Loucy (cell line): ENCODE measurements at regions not wholly inside any gene's neighbourhood (a gene's known extent, or its start where the extent isn't known, plus 50 kb on each side); places are given as distances from the start of the nearest gene placed in this dataset.
A peak's percentile ranks its signal among the peaks of the same experiment; 100 is the strongest.

Experiments used
- H2AFZ ChIP-seq: fragments of 200-600 bp; sonication (generic); 2 replicates; pipeline ENCODE4 v1.6.0; 2016; ENCODE audit warnings: antibody characterized with exemption, mild to moderate bottlenecking, low read length, moderate library complexity
- H3F3A ChIP-seq: fragments of 200-600 bp; 2 replicates; pipeline ENCODE4 v1.6.0; 2016; ENCODE audit warnings: antibody characterized with exemption, low read depth, mild to moderate bottlenecking
- H3K27me3 ChIP-seq: fragments of 200-600 bp; sonication (generic); 2 replicates; pipeline ENCODE4 v1.6.1; 2014; ENCODE audit warnings: low read length, mild to moderate bottlenecking; ENCODE audit not compliant: insufficient read depth, poor library complexity, severe bottlenecking
- H3K36me3 ChIP-seq: fragments of 200-600 bp; sonication (generic); 2 replicates; pipeline ENCODE4 v1.6.1; 2016; ENCODE audit warnings: low read length; ENCODE audit not compliant: insufficient read depth
- H3K4me1 ChIP-seq: fragments of 200-600 bp; sonication (generic); 2 replicates; pipeline ENCODE4 v1.5.1; 2014; ENCODE audit warnings: low read length, mild to moderate bottlenecking; ENCODE audit not compliant: insufficient read depth, poor library complexity, severe bottlenecking
- H3K4me2 ChIP-seq: fragments of 200-600 bp; sonication (generic); 2 replicates; pipeline ENCODE4 v1.6.0; 2014; ENCODE audit warnings: antibody characterized with exemption, low read length, low read depth, mild to moderate bottlenecking; ENCODE audit not compliant: poor library complexity, severe bottlenecking
- H3K4me3 ChIP-seq: fragments of 200-600 bp; sonication (generic); 2 replicates; pipeline ENCODE4 v1.5.1; 2014; ENCODE audit warnings: low read length, mild to moderate bottlenecking, mixed read lengths; ENCODE audit not compliant: poor library complexity, severe bottlenecking
- H3K79me2 ChIP-seq: fragments of 200-600 bp; sonication (generic); 2 replicates; pipeline ENCODE4 v1.6.1; 2014; ENCODE audit warnings: low read length; ENCODE audit not compliant: insufficient read depth
- H3K9ac ChIP-seq: fragments of 200-600 bp; sonication (generic); 2 replicates; pipeline ENCODE4 v1.6.0; 2014; ENCODE audit warnings: mild to moderate bottlenecking, low read depth, low read length, moderate library complexity; ENCODE audit not compliant: poor library complexity, severe bottlenecking
- H3K9me2 ChIP-seq: fragments of 200-600 bp; sonication (generic); replicated peaks from 2 replicates; pipeline ENCODE4 v1.6.1; 2016; ENCODE audit warnings: low read depth, low read length, mixed read lengths
- H3K9me3 ChIP-seq: fragments of 200-600 bp; sonication (generic); 2 replicates; pipeline ENCODE4 v1.6.1; 2014; ENCODE audit warnings: mild to moderate bottlenecking, antibody characterized with exemption, low read length, low read depth; ENCODE audit not compliant: insufficient read depth
- H4K20me1 ChIP-seq: fragments of 200-600 bp; sonication (generic); 2 replicates; pipeline ENCODE4 v1.6.0; 2014; ENCODE audit warnings: antibody characterized with exemption, low read length, mild to moderate bottlenecking; ENCODE audit not compliant: insufficient read depth, poor library complexity, severe bottlenecking
- CTCF ChIP-seq: fragments of 200-600 bp; sonication (generic); conservative IDR thresholded peaks from 2 replicates; pipeline ENCODE4 v1.5.1; 2014; ENCODE audit warnings: mild to moderate bottlenecking, antibody characterized with exemption, low read length
- EZH2phosphoT487 ChIP-seq: fragments of 200-600 bp; IDR thresholded peaks from 2 replicates; pipeline ENCODE4 v1.6.1; 2018; ENCODE audit warnings: antibody characterized with exemption, mild to moderate bottlenecking, moderate library complexity, borderline replicate concordance

GRCh38 chr2:100642425-100642824 is 79.6 kb downstream of the PDCL3 start:
- TF ChIP-seq CTCF (no peak), EZH2phosphoT487 (no peak)
- H3K36me3 ChIP-seq: no peaks in the 10 kb centered on the region
- no peak overlapping the region for H3K4me2 ChIP-seq
- no peaks in the 10 kb centered on the region for H4K20me1 ChIP-seq
- no peak overlapping the region for H2AFZ ChIP-seq
- H3F3A ChIP-seq: no peaks in the 10 kb centered on the region
- no peaks in the 10 kb centered on the region for H3K9me3 ChIP-seq
- H3K79me2 ChIP-seq: no peaks in the 10 kb centered on the region
- H3K9me2 ChIP-seq: no peaks in the 10 kb centered on the region
- no peaks in the 10 kb centered on the region for H3K27me3 ChIP-seq
- no peak overlapping the region for H3K9ac ChIP-seq
- H3K4me1 ChIP-seq: peaks cover 22% of the 10 kb centered on the region
- no peak overlapping the region for H3K4me3 ChIP-seq

- no peak overlapping the region for H3K9ac ChIP-seq
- H3K27me3 ChIP-seq: no peaks in the 10 kb centered on the region
- no peaks in the 10 kb centered on the region for H3K36me3 ChIP-seq
- peaks cover 22% of the 10 kb centered on the region for H3K4me1 ChIP-seq
- no peaks in the 10 kb centered on the region for H3K9me3 ChIP-seq
- peak overlapping the region; percentile 61 for H3K4me2 ChIP-seq
- no peak for TF ChIP-seq EZH2phosphoT487
- no peak for TF ChIP-seq CTCF
- no peaks in the 10 kb centered on the region for H4K20me1 ChIP-seq
- no peak overlapping the region for H3K4me3 ChIP-seq
- H2AFZ ChIP-seq: no peak overlapping the region
- no peaks in the 10 kb centered on the region for H3K79me2 ChIP-seq
- no peaks in the 10 kb centered on the region for H3K9me2 ChIP-seq
- H3F3A ChIP-seq: no peaks in the 10 kb centered on the region
Observed at GRCh38 chr2:100643467-100643866, 80.7 kb downstream of the PDCL3 start.

GRCh38 chr2:100643906-100644501 is 81.2 kb downstream of the PDCL3 start:
- H3K9ac ChIP-seq: no peak overlapping the region
- H3K9me2 ChIP-seq: no peaks in the 10 kb centered on the region
- H3K4me2 ChIP-seq: peak overlapping the region; percentile 61
- TF ChIP-seq CTCF (no peak), EZH2phosphoT487 (no peak)
- peak overlapping the region; percentile 36 for H3K4me3 ChIP-seq
- no peaks in the 10 kb centered on the region for H3K79me2 ChIP-seq
- H3K27me3 ChIP-seq: no peaks in the 10 kb centered on the region
- no peaks in the 10 kb centered on the region for H3K9me3 ChIP-seq
- no peaks in the 10 kb centered on the region for H3F3A ChIP-seq
- peaks cover 22% of the 10 kb centered on the region for H3K4me1 ChIP-seq
- no peaks in the 10 kb centered on the region for H3K36me3 ChIP-seq
- no peaks in the 10 kb centered on the region for H4K20me1 ChIP-seq
- H2AFZ ChIP-seq: no peak overlapping the region
